Smooth muscle cell (in vitro differentiated cells): ENCODE measurements at regions not wholly inside any gene's neighbourhood (a gene's known extent, or its start where the extent isn't known, plus 50 kb on each side); places are given as distances from the start of the nearest gene placed in this dataset.
A peak's percentile ranks its signal among the peaks of the same experiment; 100 is the strongest.

Experiments
- DNase-seq: peaks from one replicate; lab custom pipeline; 2025; ENCODE audit not compliant: unreplicated experiment; lab: John Stamatoyannopoulos, UW
- H2AFZ ChIP-seq: fragments of 200-600 bp; sonication (generic); 2 replicates; pipeline ENCODE4 v1.6.0; 2016; ENCODE audit warnings: antibody characterized with exemption, low read depth, mild to moderate bottlenecking
- H3F3A ChIP-seq: fragments of 200-600 bp; sonication (generic); 2 replicates; pipeline ENCODE4 v1.6.0; 2017; ENCODE audit warnings: antibody characterized with exemption, low read depth
- H3K27ac ChIP-seq: fragments of 200-600 bp; sonication (generic); 2 replicates; pipeline ENCODE4 v1.5.1; 2016; ENCODE audit warnings: low read depth, mild to moderate bottlenecking
- H3K27me3 ChIP-seq: fragments of 200-600 bp; sonication (generic); 2 replicates; pipeline ENCODE4 v1.6.1; 2016; ENCODE audit warnings: low read depth, mild to moderate bottlenecking
- H3K36me3 ChIP-seq: fragments of 200-600 bp; sonication (generic); 2 replicates; pipeline ENCODE4 v1.5.1; 2016; ENCODE audit warnings: low read depth
- H3K4me1 ChIP-seq: fragments of 200-600 bp; sonication (generic); 2 replicates; pipeline ENCODE4 v1.5.1; 2016; ENCODE audit warnings: low read depth
- H3K4me2 ChIP-seq: fragments of 200-600 bp; sonication (generic); 2 replicates; pipeline ENCODE4 v1.6.0; 2016; ENCODE audit warnings: mild to moderate bottlenecking
- H3K4me3 ChIP-seq: fragments of 200-600 bp; sonication (generic); 2 replicates; pipeline ENCODE4 v1.5.1; 2016; ENCODE audit warnings: mild to moderate bottlenecking
- H3K79me2 ChIP-seq: fragments of 200-600 bp; sonication (generic); 2 replicates; pipeline ENCODE4 v1.6.0; 2016; ENCODE audit warnings: low read depth, mild to moderate bottlenecking
- H3K9ac ChIP-seq: fragments of 200-600 bp; sonication (generic); 2 replicates; pipeline ENCODE4 v1.6.0; 2016; ENCODE audit warnings: low read depth
- H3K9me3 ChIP-seq: fragments of 200-600 bp; sonication (generic); replicated peaks from 2 replicates; pipeline ENCODE4 v1.5.1; 2016; ENCODE audit warnings: low read depth
- H4K20me1 ChIP-seq: fragments of 200-600 bp; sonication (generic); 2 replicates; pipeline ENCODE4 v1.6.0; 2016; ENCODE audit warnings: low read depth
- CTCF ChIP-seq: fragments of 200-600 bp; sonication (generic); IDR thresholded peaks from 2 replicates; pipeline ENCODE4 v1.5.1; 2017; ENCODE audit warnings: borderline replicate concordance, mild to moderate bottlenecking, antibody characterized with exemption; ENCODE audit not compliant: insufficient read depth, poor library complexity, severe bottlenecking
- WGBS: methylation state at CpG from one replicate; pipeline ENCODE4 v1.1.7; 2016; ENCODE audit warnings: low lambda C conversion rate; 5-methylcytosine and 5-hydroxymethylcytosine counted together

GRCh38 chr2:121073320-121074210 is 211.4 kb downstream of the TFCP2L1 start:
- H3K9ac ChIP-seq, result no peak overlapping the region
- no peak overlapping the region for H3K27ac ChIP-seq
- H3F3A ChIP-seq, result no peaks in the 10 kb centered on the region
- H3K79me2 ChIP-seq, result no peaks in the 10 kb centered on the region
- H3K9me3 ChIP-seq, result no peaks in the 10 kb centered on the region
- TF ChIP-seq CTCF, result no peak
- no peak overlapping the region for H3K4me2 ChIP-seq
- H3K4me1 ChIP-seq, result no peaks in the 10 kb centered on the region
- no peak overlapping the region for H2AFZ ChIP-seq
- H3K4me3 ChIP-seq, result no peak overlapping the region
- H4K20me1 ChIP-seq, result no peaks in the 10 kb centered on the region
- no peak for DNase-seq
- WGBS, result 96% methylated on average over 26 of the region's 26 CpGs
- H3K27me3 ChIP-seq, result no peaks in the 10 kb centered on the region
- H3K36me3 ChIP-seq, result no peaks in the 10 kb centered on the region

- no peaks in the 10 kb centered on the region for H3K79me2 ChIP-seq
- no peaks in the 10 kb centered on the region for H3K27me3 ChIP-seq
- no peaks in the 10 kb centered on the region for H4K20me1 ChIP-seq
- DNase-seq, result no peak
- H3F3A ChIP-seq, result no peaks in the 10 kb centered on the region
- H3K4me3 ChIP-seq, result no peak overlapping the region
- H3K36me3 ChIP-seq, result no peaks in the 10 kb centered on the region
- no peaks in the 10 kb centered on the region for H3K4me1 ChIP-seq
- no peak overlapping the region for H3K27ac ChIP-seq
- no peaks in the 10 kb centered on the region for H3K9me3 ChIP-seq
- WGBS, result 61% methylated on average over 11 of the region's 11 CpGs
- H3K4me2 ChIP-seq, result peak overlapping the region; percentile 73
- TF ChIP-seq CTCF, result no peak
- H3K9ac ChIP-seq, result no peak overlapping the region
- no peak overlapping the region for H2AFZ ChIP-seq
These were observed 210.6 kb downstream of the TFCP2L1 start for GRCh38 chr2:121074293-121074932.

- H3K36me3 ChIP-seq, result no peaks in the 10 kb centered on the region
- DNase-seq, result peak; percentile 22
- 2% methylated on average over 14 of the region's 14 CpGs for WGBS
- H3F3A ChIP-seq, result no peaks in the 10 kb centered on the region
- no peak for TF ChIP-seq CTCF
- no peaks in the 10 kb centered on the region for H3K9me3 ChIP-seq
- H3K27me3 ChIP-seq, result no peaks in the 10 kb centered on the region
- H3K4me3 ChIP-seq, result no peak overlapping the region
- H2AFZ ChIP-seq, result no peak overlapping the region
- no peaks in the 10 kb centered on the region for H3K79me2 ChIP-seq
- H3K9ac ChIP-seq, result no peak overlapping the region
- no peaks in the 10 kb centered on the region for H4K20me1 ChIP-seq
- H3K27ac ChIP-seq, result no peak overlapping the region
- H3K4me2 ChIP-seq, result peak overlapping the region; percentile 73
- H3K4me1 ChIP-seq, result no peaks in the 10 kb centered on the region
These were observed 209.9 kb downstream of the TFCP2L1 start for GRCh38 chr2:121075006-121075551.
